ENCODE measurements at regions not wholly inside any gene's neighbourhood (a gene's known extent, or its start where the extent isn't known, plus 50 kb on each side); places are given as distances from the start of the nearest gene placed in this dataset.

GRCh38 chr20:22675341-22675740 is 91.0 kb upstream of the FOXA2 start:
- TF ChIP-seq, protein P1, sequence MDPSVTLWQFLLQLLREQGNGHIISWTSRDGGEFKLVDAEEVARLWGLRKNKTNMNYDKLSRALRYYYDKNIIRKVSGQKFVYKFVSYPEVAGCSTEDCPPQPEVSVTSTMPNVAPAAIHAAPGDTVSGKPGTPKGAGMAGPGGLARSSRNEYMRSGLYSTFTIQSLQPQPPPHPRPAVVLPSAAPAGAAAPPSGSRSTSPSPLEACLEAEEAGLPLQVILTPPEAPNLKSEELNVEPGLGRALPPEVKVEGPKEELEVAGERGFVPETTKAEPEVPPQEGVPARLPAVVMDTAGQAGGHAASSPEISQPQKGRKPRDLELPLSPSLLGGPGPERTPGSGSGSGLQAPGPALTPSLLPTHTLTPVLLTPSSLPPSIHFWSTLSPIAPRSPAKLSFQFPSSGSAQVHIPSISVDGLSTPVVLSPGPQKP (IDR thresholded peaks at IDR 0.05; ENCODE audit: low read depth, low read length), result no peak
- TF ChIP-seq EZH2 (IDR thresholded peaks at IDR 0.05; ENCODE audit: borderline replicate concordance, control insufficient read depth, low read depth, low read length), result no peak
- TF ChIP-seq SPI1 (IDR thresholded peaks at IDR 0.05; ENCODE audit: borderline replicate concordance, insufficient read depth, low read depth, low read length), result peak; percentile 54; the same call in 1 of the 2 replicates
- no peak for TF ChIP-seq POLR2AphosphoS2 (IDR thresholded peaks at IDR 0.05; ENCODE audit: low read depth, low read length)
- no peak for TF ChIP-seq MTA2 (IDR thresholded peaks at IDR 0.05; ENCODE audit: low read depth)
- TF ChIP-seq BRCA1 (IDR thresholded peaks at IDR 0.05; ENCODE audit: low read depth, low read length), result no peak
- TF ChIP-seq CTCF (IDR thresholded peaks at IDR 0.05 in 2 of 3, conservative IDR thresholded peaks at IDR 0.05 in 1 of 3; ENCODE audit: control insufficient read depth in 2 of 3, extremely low read depth in 1 of 3, insufficient read depth in 1 of 3, low read depth in 3 of 3, low read length in 3 of 3), result no peak
- TF ChIP-seq POLR2A (IDR thresholded peaks at IDR 0.05; ENCODE audit: low read depth, low read length), result no peak
- TF ChIP-seq, protein P2, sequence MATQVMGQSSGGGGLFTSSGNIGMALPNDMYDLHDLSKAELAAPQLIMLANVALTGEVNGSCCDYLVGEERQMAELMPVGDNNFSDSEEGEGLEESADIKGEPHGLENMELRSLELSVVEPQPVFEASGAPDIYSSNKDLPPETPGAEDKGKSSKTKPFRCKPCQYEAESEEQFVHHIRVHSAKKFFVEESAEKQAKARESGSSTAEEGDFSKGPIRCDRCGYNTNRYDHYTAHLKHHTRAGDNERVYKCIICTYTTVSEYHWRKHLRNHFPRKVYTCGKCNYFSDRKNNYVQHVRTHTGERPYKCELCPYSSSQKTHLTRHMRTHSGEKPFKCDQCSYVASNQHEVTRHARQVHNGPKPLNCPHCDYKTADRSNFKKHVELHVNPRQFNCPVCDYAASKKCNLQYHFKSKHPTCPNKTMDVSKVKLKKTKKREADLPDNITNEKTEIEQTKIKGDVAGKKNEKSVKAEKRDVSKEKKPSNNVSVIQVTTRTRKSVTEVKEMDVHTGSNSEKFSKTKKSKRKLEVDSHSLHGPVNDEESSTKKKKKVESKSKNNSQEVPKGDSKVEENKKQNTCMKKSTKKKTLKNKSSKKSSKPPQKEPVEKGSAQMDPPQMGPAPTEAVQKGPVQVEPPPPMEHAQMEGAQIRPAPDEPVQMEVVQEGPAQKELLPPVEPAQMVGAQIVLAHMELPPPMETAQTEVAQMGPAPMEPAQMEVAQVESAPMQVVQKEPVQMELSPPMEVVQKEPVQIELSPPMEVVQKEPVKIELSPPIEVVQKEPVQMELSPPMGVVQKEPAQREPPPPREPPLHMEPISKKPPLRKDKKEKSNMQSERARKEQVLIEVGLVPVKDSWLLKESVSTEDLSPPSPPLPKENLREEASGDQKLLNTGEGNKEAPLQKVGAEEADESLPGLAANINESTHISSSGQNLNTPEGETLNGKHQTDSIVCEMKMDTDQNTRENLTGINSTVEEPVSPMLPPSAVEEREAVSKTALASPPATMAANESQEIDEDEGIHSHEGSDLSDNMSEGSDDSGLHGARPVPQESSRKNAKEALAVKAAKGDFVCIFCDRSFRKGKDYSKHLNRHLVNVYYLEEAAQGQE (IDR thresholded peaks at IDR 0.05; ENCODE audit: low read depth, low read length), result no peak
- TF ChIP-seq SUZ12 (IDR thresholded peaks at IDR 0.05; ENCODE audit: unreplicated experiment), result no peak
- no peak for TF ChIP-seq CBFB (IDR thresholded peaks at IDR 0.05; ENCODE audit: low read depth)
- no peak for TF ChIP-seq IRF3 (IDR thresholded peaks at IDR 0.05)
- TF ChIP-seq, protein P3, sequence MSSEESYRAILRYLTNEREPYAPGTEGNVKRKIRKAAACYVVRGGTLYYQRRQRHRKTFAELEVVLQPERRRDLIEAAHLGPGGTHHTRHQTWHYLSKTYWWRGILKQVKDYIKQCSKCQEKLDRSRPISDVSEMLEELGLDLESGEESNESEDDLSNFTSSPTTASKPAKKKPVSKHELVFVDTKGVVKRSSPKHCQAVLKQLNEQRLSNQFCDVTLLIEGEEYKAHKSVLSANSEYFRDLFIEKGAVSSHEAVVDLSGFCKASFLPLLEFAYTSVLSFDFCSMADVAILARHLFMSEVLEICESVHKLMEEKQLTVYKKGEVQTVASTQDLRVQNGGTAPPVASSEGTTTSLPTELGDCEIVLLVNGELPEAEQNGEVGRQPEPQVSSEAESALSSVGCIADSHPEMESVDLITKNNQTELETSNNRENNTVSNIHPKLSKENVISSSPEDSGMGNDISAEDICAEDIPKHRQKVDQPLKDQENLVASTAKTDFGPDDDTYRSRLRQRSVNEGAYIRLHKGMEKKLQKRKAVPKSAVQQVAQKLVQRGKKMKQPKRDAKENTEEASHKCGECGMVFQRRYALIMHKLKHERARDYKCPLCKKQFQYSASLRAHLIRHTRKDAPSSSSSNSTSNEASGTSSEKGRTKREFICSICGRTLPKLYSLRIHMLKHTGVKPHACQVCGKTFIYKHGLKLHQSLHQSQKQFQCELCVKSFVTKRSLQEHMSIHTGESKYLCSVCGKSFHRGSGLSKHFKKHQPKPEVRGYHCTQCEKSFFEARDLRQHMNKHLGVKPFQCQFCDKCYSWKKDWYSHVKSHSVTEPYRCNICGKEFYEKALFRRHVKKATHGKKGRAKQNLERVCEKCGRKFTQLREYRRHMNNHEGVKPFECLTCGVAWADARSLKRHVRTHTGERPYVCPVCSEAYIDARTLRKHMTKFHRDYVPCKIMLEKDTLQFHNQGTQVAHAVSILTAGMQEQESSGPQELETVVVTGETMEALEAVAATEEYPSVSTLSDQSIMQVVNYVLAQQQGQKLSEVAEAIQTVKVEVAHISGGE (CRISPR knock-in tag; IDR thresholded peaks at IDR 0.05), result no peak

Data from GM12878 (cell line).